IMR-90 (cell line): ENCODE measurements at regions not wholly inside any gene's neighbourhood (a gene's known extent, or its start where the extent isn't known, plus 50 kb on each side); places are given as distances from the start of the nearest gene placed in this dataset.

Source experiments
- ATAC-seq: fragments of 200-7000 bp; cut with Tn5 transposase; 2 replicates; pipeline ENCODE4 v1.9.1; 2020; ENCODE audit warnings: low read depth, mild to moderate bottlenecking, moderate library complexity
- BruUV-seq: library from RNA; stranded (reverse); fragments of 400-500 nt; replicated peaks from 2 replicates; lab custom pipeline; 2021; lab: Mats Ljungman, UMichigan
- CTCF ChIA-PET: fragments of 300-600 bp; formaldehyde crosslinking; extraction: SDS; loops from one replicate; lab custom pipeline; 2021; ENCODE audit warnings: antibody characterized with exemption; lab: Yijun Ruan, JAX
- POLR2A ChIA-PET: fragments of 300-600 bp; sonication (Branson Sonifier 250); formaldehyde crosslinking; loops from one replicate; lab custom pipeline; 2022; ENCODE audit warnings: antibody characterized with exemption; ENCODE audit not compliant: unreplicated experiment; lab: Charles Lee
- DNase-seq: peaks from one replicate; pipeline ENCODE4 v3.0.0; 2013
- H2AFZ ChIP-seq: replicated peaks from 2 replicates; pipeline ENCODE3; 2013; ENCODE audit warnings: low read length, mild to moderate bottlenecking; ENCODE audit not compliant: poor library complexity
- H2AK5ac ChIP-seq: 2 replicates; pipeline ENCODE4 v1.6.1; 2013; ENCODE audit warnings: low read depth, low read length, inconsistent platforms
- H2AK9ac ChIP-seq: replicated peaks from 2 replicates; pipeline ENCODE3; 2013; ENCODE audit warnings: mild to moderate bottlenecking, low read depth, low read length, moderate library complexity; ENCODE audit not compliant: poor library complexity
- H2BK120ac ChIP-seq: 2 replicates; pipeline ENCODE4 v1.6.1; 2013; ENCODE audit warnings: low read depth, low read length, inconsistent platforms
- H2BK15ac ChIP-seq: 3 replicates; pipeline ENCODE4 v1.6.1; 2013; ENCODE audit warnings: low read depth, low read length, inconsistent platforms
- H2BK20ac ChIP-seq: 2 replicates; pipeline ENCODE4 v1.6.1; 2013; ENCODE audit warnings: low read depth, mild to moderate bottlenecking, inconsistent platforms, low read length, moderate library complexity
- H2BK5ac ChIP-seq: 2 replicates; pipeline ENCODE4 v1.6.1; 2013; ENCODE audit warnings: mild to moderate bottlenecking, low read depth, low read length, inconsistent platforms; ENCODE audit not compliant: poor library complexity, severe bottlenecking
- H3K14ac ChIP-seq: replicated peaks from 2 replicates; pipeline ENCODE4 v1.6.1; 2013; ENCODE audit warnings: low read depth, low read length, inconsistent platforms
- H3K18ac ChIP-seq: 2 replicates; pipeline ENCODE4 v1.6.1; 2013; ENCODE audit warnings: low read depth, low read length, control low read depth
- H3K23ac ChIP-seq: 2 replicates; pipeline ENCODE4 v1.6.1; 2013; ENCODE audit warnings: low read depth, low read length, inconsistent platforms
- H3K27ac ChIP-seq: 2 replicates; pipeline ENCODE4 v1.5.1; 2013; ENCODE audit warnings: mild to moderate bottlenecking, control low read depth, low read length; ENCODE audit not compliant: insufficient read depth
- H3K27me3 ChIP-seq: 2 replicates; pipeline ENCODE4 v1.6.1; 2013; ENCODE audit warnings: low read length; ENCODE audit not compliant: control insufficient read depth, insufficient read depth
- H3K36me3 ChIP-seq: 2 replicates; pipeline ENCODE4 v1.6.1; 2013; ENCODE audit warnings: low read length, mixed read lengths; ENCODE audit not compliant: control insufficient read depth, insufficient read depth
- H3K4ac ChIP-seq: 2 replicates; pipeline ENCODE4 v1.6.1; 2013; ENCODE audit warnings: low read depth, low read length, inconsistent platforms
- H3K4me1 ChIP-seq: 2 replicates; pipeline ENCODE4 v1.6.1; 2013; ENCODE audit warnings: low read length, mixed read lengths; ENCODE audit not compliant: control insufficient read depth, insufficient read depth
- H3K4me2 ChIP-seq: 2 replicates; pipeline ENCODE4 v1.6.1; 2013; ENCODE audit warnings: low read depth, mild to moderate bottlenecking, control low read depth, low read length, moderate library complexity
- H3K4me3 ChIP-seq: 2 replicates; pipeline ENCODE4 v1.5.1; 2013; ENCODE audit warnings: low read depth, mild to moderate bottlenecking, control low read depth, low read length, moderate library complexity; ENCODE audit not compliant: insufficient read depth
- H3K56ac ChIP-seq: 2 replicates; pipeline ENCODE4 v1.6.1; 2013; ENCODE audit warnings: low read length, inconsistent platforms; ENCODE audit not compliant: insufficient read depth; ENCODE audit errors: extremely low read depth
- H3K79me1 ChIP-seq, 2 experiments: 2 replicates each; pipeline ENCODE4 v1.6.1; 2013; ENCODE audit warnings: low read length in 2 of 2, inconsistent platforms in 1 of 2, low read depth in 1 of 2
- H3K9ac ChIP-seq: 2 replicates; pipeline ENCODE4 v1.6.1; 2013; ENCODE audit warnings: low read depth, low read length, control low read depth
- H3K9me1 ChIP-seq: 2 replicates; pipeline ENCODE4 v1.6.1; 2013; ENCODE audit warnings: low read length, inconsistent platforms; ENCODE audit not compliant: insufficient read depth
- H3K9me3 ChIP-seq: 2 replicates; pipeline ENCODE4 v1.6.1; 2013; ENCODE audit warnings: low read length; ENCODE audit not compliant: control insufficient read depth, insufficient read depth
- H4K20me1 ChIP-seq: 2 replicates; pipeline ENCODE4 v1.6.1; 2013; ENCODE audit warnings: low read length, inconsistent platforms; ENCODE audit not compliant: insufficient read depth
- H4K5ac ChIP-seq: 2 replicates; pipeline ENCODE4 v1.6.1; 2013; ENCODE audit warnings: mild to moderate bottlenecking, low read depth, low read length, control low read depth
- H4K8ac ChIP-seq, 2 experiments: 2 replicates each; pipeline ENCODE4 v1.6.1; 2013; ENCODE audit warnings: low read depth in 2 of 2, low read length in 2 of 2, control low read depth in 1 of 2, inconsistent platforms in 1 of 2
- H4K91ac ChIP-seq: 2 replicates; pipeline ENCODE4 v1.6.1; 2013; ENCODE audit warnings: low read depth, low read length, inconsistent platforms; ENCODE audit not compliant: insufficient read depth
- BHLHE40 ChIP-seq: fragments of 150-350 bp; IDR thresholded peaks from 2 replicates; pipeline ENCODE4 v1.6.1; 2016; ENCODE audit warnings: mild to moderate bottlenecking, low read depth, low read length
- CEBPB ChIP-seq: IDR thresholded peaks from 2 replicates; pipeline ENCODE4 v1.6.1; 2012; ENCODE audit warnings: low read depth, low read length, improper control_type of control experiment
- CHD1 ChIP-seq: IDR thresholded peaks from 2 replicates; pipeline ENCODE4 v1.6.1; 2012; ENCODE audit warnings: low read depth, low read length, improper control_type of control experiment
- FOS ChIP-seq: fragments of 150-350 bp; IDR thresholded peaks from 2 replicates; pipeline ENCODE4 v1.6.1; 2016; ENCODE audit warnings: low read depth, low read length
- MAFK ChIP-seq: IDR thresholded peaks from 2 replicates; pipeline ENCODE4 v1.6.1; 2012; ENCODE audit warnings: low read depth, low read length, improper control_type of control experiment
- MAZ ChIP-seq: IDR thresholded peaks from 2 replicates; pipeline ENCODE4 v1.6.1; 2012; ENCODE audit warnings: low read depth, mild to moderate bottlenecking, low read length, improper control_type of control experiment, moderate library complexity, borderline replicate concordance
- MXI1 ChIP-seq: IDR thresholded peaks from 2 replicates; pipeline ENCODE4 v1.6.1; 2012; ENCODE audit warnings: low read depth, mild to moderate bottlenecking, low read length, moderate library complexity, borderline replicate concordance
- NFE2L2 ChIP-seq: fragments of 150-350 bp; IDR thresholded peaks from 2 replicates; pipeline ENCODE4 v1.6.1; 2016; ENCODE audit warnings: low read depth, mild to moderate bottlenecking, low read length
- POLR2A ChIP-seq: IDR thresholded peaks from 2 replicates; pipeline ENCODE4 v1.6.1; 2012; ENCODE audit warnings: mild to moderate bottlenecking, low read depth, low read length
- RAD21 ChIP-seq: IDR thresholded peaks from 2 replicates; pipeline ENCODE4 v1.6.1; 2012; ENCODE audit warnings: low read length, improper control_type of control experiment
- RCOR1 ChIP-seq: IDR thresholded peaks from 2 replicates; pipeline ENCODE4 v1.6.1; 2012; ENCODE audit warnings: mild to moderate bottlenecking, low read length, improper control_type of control experiment; ENCODE audit not compliant: insufficient replicate concordance
- RFX5 ChIP-seq: IDR thresholded peaks from 2 replicates; pipeline ENCODE4 v1.8.0; 2012; ENCODE audit warnings: low read depth, mild to moderate bottlenecking, low read length, moderate library complexity
- WGBS, 2 experiments: methylation state at CpG; one replicate each; pipeline versions ENCODE4 v1.1.5 to v1.1.7; 2013; ENCODE audit warnings: missing lambda C conversion rate in 2 of 2; ENCODE audit not compliant: insufficient read length in 1 of 2; ENCODE audit errors: extremely low coverage in 2 of 2; 5-methylcytosine and 5-hydroxymethylcytosine counted together
- dilution Hi-C: fragments of 300-500 bp; cut with HindIII; formaldehyde crosslinking; loops from one replicate; pipeline ENCODE4 v1.14.3; 2018; ENCODE audit warnings: low sequenced_read_pairs; ENCODE audit not compliant: unreplicated experiment
- in situ Hi-C: fragments of 300-500 bp; cut with MboI; formaldehyde crosslinking; loops from 3 replicates; pipeline ENCODE4 v1.14.3; 2019; ENCODE audit warnings: low sequenced_read_pairs, inconsistent platforms, mixed read lengths
- intact Hi-C: fragments of 100-400 bp; cut with micrococcal nuclease; formaldehyde crosslinking; loops from 2 replicates; pipeline ENCODE4 v1.10.0; 2022
- TF ChIP-seq, protein P1 (sequence below): fragments of 150-350 bp; IDR thresholded peaks from 2 replicates; pipeline ENCODE4 v1.6.1; 2016; ENCODE audit warnings: low read depth, mild to moderate bottlenecking, low read length, moderate library complexity, borderline replicate concordance
- TF ChIP-seq, protein P2 (sequence below): fragments of 150-350 bp; IDR thresholded peaks from 2 replicates; pipeline ENCODE4 v1.6.1; 2017; ENCODE audit warnings: mild to moderate bottlenecking, antibody characterized with exemption, low read length, low read depth
- TF ChIP-seq, protein P3 (sequence below): conservative IDR thresholded peaks from 2 replicates; pipeline ENCODE4 v1.5.1; 2012; ENCODE audit warnings: mild to moderate bottlenecking, low read depth, low read length, improper control_type of control experiment

DNA sequence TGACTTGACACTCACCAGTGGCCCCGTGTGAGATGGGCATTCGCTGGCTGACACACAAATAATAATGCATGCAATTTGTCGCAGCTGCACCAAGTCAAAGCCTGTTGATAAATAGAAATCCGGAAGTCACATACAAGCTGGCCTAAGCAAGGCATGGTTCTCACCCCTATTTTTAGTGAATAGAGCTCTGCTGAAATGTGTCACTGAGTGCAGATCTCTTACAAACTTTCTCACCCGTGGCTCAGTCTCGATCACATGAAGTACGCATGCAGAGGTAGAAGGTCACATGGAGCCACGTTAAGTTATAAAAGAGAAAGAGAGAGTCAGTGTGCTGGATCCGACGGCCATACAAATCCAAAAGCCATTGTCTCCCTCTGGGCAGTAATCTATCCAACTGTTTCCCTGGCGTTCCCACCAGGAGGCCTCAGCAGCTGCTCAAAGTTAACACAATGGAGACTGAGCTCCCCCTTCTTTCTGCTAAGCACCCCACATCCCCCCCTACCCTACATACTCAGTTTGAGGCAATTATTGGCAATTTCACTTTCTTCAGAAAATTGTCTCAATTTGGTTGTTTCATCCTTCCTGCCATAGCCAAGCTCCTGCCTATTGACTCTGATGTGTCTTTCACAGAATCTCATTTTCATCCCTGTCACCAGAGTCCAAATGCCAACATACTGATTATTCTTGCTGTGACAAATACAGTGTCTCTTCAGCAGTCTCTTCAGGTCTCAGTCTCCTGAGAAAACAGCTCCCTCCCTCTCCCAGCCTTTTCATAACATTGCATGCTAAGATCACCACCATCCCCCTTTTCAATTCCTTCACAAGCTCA lies 473.3 kb upstream of the NRP1 start:
- H3K14ac ChIP-seq, result no peak overlapping the region
- POLR2A ChIA-PET, result no interaction called here
- intact Hi-C loops (loop anchor here (10.0 kb wide), 1 partner anchor 473 kb away; the partner anchor contains the start of gene NRP1), dilution Hi-C loops (no loop called here), in situ Hi-C loops (no loop called here)
- no peaks in the 10 kb centered on the region for H4K20me1 ChIP-seq
- H3K9me3 ChIP-seq, result no peaks in the 10 kb centered on the region
- no peak overlapping the region for H3K27ac ChIP-seq
- no peak overlapping the region for H2BK20ac ChIP-seq
- no peak overlapping the region for H3K4me3 ChIP-seq
- H3K4ac ChIP-seq, result no peak overlapping the region
- H2AK5ac ChIP-seq, result no peak overlapping the region
- H4K91ac ChIP-seq, result no peak overlapping the region
- CTCF ChIA-PET, result interaction anchor here (0.6 to 0.9 kb wide), 2 partner anchors 10 to 1211 kb away, joined by 3 to 4 read pairs; no protein-coding TSS in a partner anchor
- BruUV-seq, result no TSS peak
- H3K9me1 ChIP-seq, result no peaks in the 10 kb centered on the region
- no peaks in the 10 kb centered on the region for H3K79me1 ChIP-seq
- H2BK120ac ChIP-seq, result no peak overlapping the region
- H4K5ac ChIP-seq, result no peak overlapping the region
- H3K4me2 ChIP-seq, result no peak overlapping the region
- H2BK5ac ChIP-seq, result no peak overlapping the region
- H2AFZ ChIP-seq, result no peak overlapping the region
- H3K4me1 ChIP-seq, result no peaks in the 10 kb centered on the region
- H3K36me3 ChIP-seq, result no peaks in the 10 kb centered on the region
- ATAC-seq (no peak), DNase-seq (no peak)
- WGBS, 2 experiments, result 90% methylated on average over 2 of the region's 11 CpGs; no CpG with 5 or more reads in 1 of the 2 experiments
- no peak overlapping the region for H3K9ac ChIP-seq
- H4K8ac ChIP-seq, result no peak overlapping the region
- peaks cover 7% of the 10 kb centered on the region for H3K27me3 ChIP-seq
- H3K18ac ChIP-seq, result no peak overlapping the region
- no peak overlapping the region for H2AK9ac ChIP-seq
- no peak overlapping the region for H3K56ac ChIP-seq
- no peak overlapping the region for H2BK15ac ChIP-seq
- H3K23ac ChIP-seq, result no peak overlapping the region
- TF ChIP-seq RFX5, result no peak
- TF ChIP-seq POLR2A, result no peak
- TF ChIP-seq, protein P1, sequence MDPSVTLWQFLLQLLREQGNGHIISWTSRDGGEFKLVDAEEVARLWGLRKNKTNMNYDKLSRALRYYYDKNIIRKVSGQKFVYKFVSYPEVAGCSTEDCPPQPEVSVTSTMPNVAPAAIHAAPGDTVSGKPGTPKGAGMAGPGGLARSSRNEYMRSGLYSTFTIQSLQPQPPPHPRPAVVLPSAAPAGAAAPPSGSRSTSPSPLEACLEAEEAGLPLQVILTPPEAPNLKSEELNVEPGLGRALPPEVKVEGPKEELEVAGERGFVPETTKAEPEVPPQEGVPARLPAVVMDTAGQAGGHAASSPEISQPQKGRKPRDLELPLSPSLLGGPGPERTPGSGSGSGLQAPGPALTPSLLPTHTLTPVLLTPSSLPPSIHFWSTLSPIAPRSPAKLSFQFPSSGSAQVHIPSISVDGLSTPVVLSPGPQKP, result no peak
- TF ChIP-seq CEBPB, result no peak
- TF ChIP-seq MXI1, result no peak
- TF ChIP-seq NFE2L2, result no peak
- TF ChIP-seq RCOR1, result no peak
- TF ChIP-seq, protein P2, sequence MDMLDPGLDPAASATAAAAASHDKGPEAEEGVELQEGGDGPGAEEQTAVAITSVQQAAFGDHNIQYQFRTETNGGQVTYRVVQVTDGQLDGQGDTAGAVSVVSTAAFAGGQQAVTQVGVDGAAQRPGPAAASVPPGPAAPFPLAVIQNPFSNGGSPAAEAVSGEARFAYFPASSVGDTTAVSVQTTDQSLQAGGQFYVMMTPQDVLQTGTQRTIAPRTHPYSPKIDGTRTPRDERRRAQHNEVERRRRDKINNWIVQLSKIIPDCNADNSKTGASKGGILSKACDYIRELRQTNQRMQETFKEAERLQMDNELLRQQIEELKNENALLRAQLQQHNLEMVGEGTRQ, result no peak
- no peak for TF ChIP-seq FOS
- no peak for TF ChIP-seq MAZ
- no peak for TF ChIP-seq CHD1
- no peak for TF ChIP-seq MAFK
- no peak for TF ChIP-seq RAD21
- TF ChIP-seq BHLHE40, result no peak
- TF ChIP-seq, protein P3, sequence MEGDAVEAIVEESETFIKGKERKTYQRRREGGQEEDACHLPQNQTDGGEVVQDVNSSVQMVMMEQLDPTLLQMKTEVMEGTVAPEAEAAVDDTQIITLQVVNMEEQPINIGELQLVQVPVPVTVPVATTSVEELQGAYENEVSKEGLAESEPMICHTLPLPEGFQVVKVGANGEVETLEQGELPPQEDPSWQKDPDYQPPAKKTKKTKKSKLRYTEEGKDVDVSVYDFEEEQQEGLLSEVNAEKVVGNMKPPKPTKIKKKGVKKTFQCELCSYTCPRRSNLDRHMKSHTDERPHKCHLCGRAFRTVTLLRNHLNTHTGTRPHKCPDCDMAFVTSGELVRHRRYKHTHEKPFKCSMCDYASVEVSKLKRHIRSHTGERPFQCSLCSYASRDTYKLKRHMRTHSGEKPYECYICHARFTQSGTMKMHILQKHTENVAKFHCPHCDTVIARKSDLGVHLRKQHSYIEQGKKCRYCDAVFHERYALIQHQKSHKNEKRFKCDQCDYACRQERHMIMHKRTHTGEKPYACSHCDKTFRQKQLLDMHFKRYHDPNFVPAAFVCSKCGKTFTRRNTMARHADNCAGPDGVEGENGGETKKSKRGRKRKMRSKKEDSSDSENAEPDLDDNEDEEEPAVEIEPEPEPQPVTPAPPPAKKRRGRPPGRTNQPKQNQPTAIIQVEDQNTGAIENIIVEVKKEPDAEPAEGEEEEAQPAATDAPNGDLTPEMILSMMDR, result no peak
